ENCODE measurements at regions not wholly inside any gene's neighbourhood (a gene's known extent, or its start where the extent isn't known, plus 50 kb on each side); places are given as distances from the start of the nearest gene placed in this dataset.

- TF ChIP-seq CTCF (conservative IDR thresholded peaks at IDR 0.05 in 1 of 2, IDR thresholded peaks at IDR 0.05 in 1 of 2; ENCODE audit: low read depth in 1 of 2, low read length in 2 of 2) (no peak), EZH2 (IDR thresholded peaks at IDR 0.05; ENCODE audit: low read length, missing control alignments) (no peak)
These were observed 304.4 kb upstream of the LYPLAL1 start for GRCh38 chr1:218869276-218869675.
